GM12878 (cell line): ENCODE measurements at regions not wholly inside any gene's neighbourhood (a gene's known extent, or its start where the extent isn't known, plus 50 kb on each side); places are given as distances from the start of the nearest gene placed in this dataset.

Source experiments
- BCL3 ChIP-seq: IDR thresholded peaks from 2 replicates; pipeline ENCODE4 v1.6.1; 2011; ENCODE audit warnings: borderline replicate concordance, low read depth, mild to moderate bottlenecking, moderate library complexity, low read length; ENCODE audit not compliant: insufficient read depth, poor library complexity, severe bottlenecking
- CTCF ChIP-seq, 3 experiments: IDR thresholded peaks in 2 of 3; conservative IDR thresholded peaks in 1 of 3; 2 replicates each; pipeline ENCODE4 v1.5.1; 2011; ENCODE audit warnings: low read depth in 3 of 3, low read length in 3 of 3, mild to moderate bottlenecking in 3 of 3, control low read depth in 2 of 3, moderate library complexity in 2 of 3, inconsistent platforms in 1 of 3, mixed read lengths in 1 of 3; ENCODE audit not compliant: control insufficient read depth in 2 of 3, insufficient read depth in 1 of 3; ENCODE audit errors: extremely low read depth in 1 of 3
- E2F4 ChIP-seq: IDR thresholded peaks from 2 replicates; pipeline ENCODE4 v1.6.1; 2012; ENCODE audit warnings: low read depth, low read length, improper control_type of control experiment
- EGR1 ChIP-seq, 2 experiments: IDR thresholded peaks; 1 replicate in 1 of 2; 2 replicates in 1 of 2; pipeline ENCODE4 v1.6.1; 2011 to 2012; ENCODE audit warnings: low read depth in 2 of 2, low read length in 2 of 2, borderline replicate concordance in 1 of 2, mild to moderate bottlenecking in 1 of 2, moderate library complexity in 1 of 2
- ETV6 ChIP-seq, 2 experiments: fragments of 450-650 bp in 1 of 2; IDR thresholded peaks in 1 of 2; conservative IDR thresholded peaks in 1 of 2; 2 replicates each; pipeline ENCODE4 v1.6.1; 2014; ENCODE audit warnings: antibody characterized with exemption in 1 of 2, borderline replicate concordance in 1 of 2, low read depth in 1 of 2, mild to moderate bottlenecking in 1 of 2, moderate library complexity in 1 of 2
- NFYA ChIP-seq: IDR thresholded peaks from 2 replicates; pipeline ENCODE4 v1.6.1; 2011; ENCODE audit warnings: low read depth, mild to moderate bottlenecking, low read length, improper control_type of control experiment, borderline replicate concordance
- POLR2A ChIP-seq: IDR thresholded peaks from 2 replicates; pipeline ENCODE4 v1.6.1; 2011; ENCODE audit warnings: low read depth, mild to moderate bottlenecking, low read length
- TCF7 ChIP-seq: IDR thresholded peaks from 2 replicates; pipeline ENCODE4 v1.6.1; 2014; ENCODE audit warnings: antibody characterized with exemption, borderline replicate concordance
- USF2 ChIP-seq: IDR thresholded peaks from 2 replicates; pipeline ENCODE4 v1.6.1; 2011; ENCODE audit warnings: low read depth, low read length, improper control_type of control experiment, borderline replicate concordance

GRCh38 chr6:79146421-79146820, 68.4 kb upstream of the PHIP start:
- no peak for TF ChIP-seq CTCF (IDR thresholded peaks at IDR 0.05 in 2 of 3, conservative IDR thresholded peaks at IDR 0.05 in 1 of 3; ENCODE audit: control insufficient read depth in 2 of 3, extremely low read depth in 1 of 3, insufficient read depth in 1 of 3, low read depth in 3 of 3, low read length in 3 of 3)
- TF ChIP-seq USF2 = no peak
- no peak for TF ChIP-seq EGR1 (IDR thresholded peaks at IDR 0.05; ENCODE audit: borderline replicate concordance in 1 of 2, low read depth in 2 of 2, low read length in 2 of 2)
- no peak for TF ChIP-seq ETV6 (conservative IDR thresholded peaks at IDR 0.05 in 1 of 2, IDR thresholded peaks at IDR 0.05 in 1 of 2; ENCODE audit: borderline replicate concordance in 1 of 2, low read depth in 1 of 2)
- no peak for TF ChIP-seq POLR2A
- TF ChIP-seq E2F4 = no peak
- TF ChIP-seq BCL3 = no peak
- TF ChIP-seq TCF7 = no peak
- no peak for TF ChIP-seq NFYA
